DMS 273 (cell line): ENCODE measurements at regions not wholly inside any gene's neighbourhood (a gene's known extent, or its start where the extent isn't known, plus 50 kb on each side); places are given as distances from the start of the nearest gene placed in this dataset.
"Not testable (repeated sequence)": the region's sequence is repeated elsewhere in the genome, so short reads cannot be mapped to it uniquely, and the experiment has no call there.

ENCODE experiments used
- DNase-seq: peaks from one replicate; lab custom pipeline; 2025; ENCODE audit not compliant: unreplicated experiment; lab: John Stamatoyannopoulos, UW

GRCh38 chr12:63040526-63041220, 105.7 kb upstream of the PPM1H start:
- DNase-seq: no peak

GRCh38 chr12:63038713-63039100, 103.8 kb upstream of the PPM1H start:
- DNase-seq: no peak

- no peak for DNase-seq
Observed at GRCh38 chr12:63037746-63038712, 103.1 kb upstream of the PPM1H start.

- no peak for DNase-seq
Observed at GRCh38 chr12:63036974-63037335, 102.0 kb upstream of the PPM1H start.

GRCh38 chr12:63036216-63036973, 101.4 kb upstream of the PPM1H start:
- no peak for DNase-seq

- DNase-seq: no peak
Observed at GRCh38 chr12:63034601-63035000, 99.7 kb upstream of the PPM1H start.

GRCh38 chr12:63029676-63030075, 94.7 kb upstream of the PPM1H start:
- DNase-seq: no peak

GRCh38 chr12:63028951-63029350, 94.0 kb upstream of the PPM1H start:
- no peak for DNase-seq

GRCh38 chr12:63025116-63025515, 90.2 kb upstream of the PPM1H start:
- no peak for DNase-seq

- no peak for DNase-seq
Observed at GRCh38 chr12:63023926-63024325, 89.0 kb upstream of the PPM1H start.

- no peak for DNase-seq
Observed at GRCh38 chr12:63021116-63021515, 86.2 kb upstream of the PPM1H start.

GRCh38 chr12:63020269-63020668, 85.3 kb upstream of the PPM1H start:
- no peak for DNase-seq

GRCh38 chr12:63018273-63018672, 83.3 kb upstream of the PPM1H start:
- DNase-seq: no peak

GRCh38 chr12:63013302-63013701, 78.4 kb upstream of the PPM1H start:
- DNase-seq: no peak

- DNase-seq: no peak
Observed at GRCh38 chr12:63010698-63011097, 75.7 kb upstream of the PPM1H start.

GRCh38 chr12:63008372-63008771, 73.4 kb upstream of the PPM1H start:
- no peak for DNase-seq

- DNase-seq: no peak
Observed at GRCh38 chr12:63007726-63008125, 72.8 kb upstream of the PPM1H start.

- no peak for DNase-seq
Observed at GRCh38 chr12:63006536-63006935, 71.6 kb upstream of the PPM1H start.

- no peak for DNase-seq
Observed at GRCh38 chr12:63005382-63005781, 70.4 kb upstream of the PPM1H start.

- DNase-seq: no peak
Observed at GRCh38 chr12:63003223-63003819, 68.4 kb upstream of the PPM1H start.

GRCh38 chr12:63002059-63002458, 67.1 kb upstream of the PPM1H start:
- not testable (repeated sequence) for DNase-seq
